ENCODE measurements at regions not wholly inside any gene's neighbourhood (a gene's known extent, or its start where the extent isn't known, plus 50 kb on each side); places are given as distances from the start of the nearest gene placed in this dataset.

GRCh38 chr14:89600029-89600428 is 183.0 kb upstream of the FOXN3 start:
- no peak for TF ChIP-seq CTCF (IDR thresholded peaks at IDR 0.05)
- no peak for TF ChIP-seq EZH2 (IDR thresholded peaks at IDR 0.05; ENCODE audit: borderline replicate concordance, insufficient read depth, low read depth, low read length, poor library complexity, severe bottlenecking)

Data from B cell (primary cell).